H1 (cell line): ENCODE measurements at regions not wholly inside any gene's neighbourhood (a gene's known extent, or its start where the extent isn't known, plus 50 kb on each side); places are given as distances from the start of the nearest gene placed in this dataset.
"Not testable (repeated sequence)": the region's sequence is repeated elsewhere in the genome, so short reads cannot be mapped to it uniquely, and the experiment has no call there.

ENCODE experiments used
- CTCF ChIA-PET: fragments of 300-600 bp; sonication (Branson Sonifier 250); formaldehyde crosslinking; loops from one replicate; lab custom pipeline; 2021; ENCODE audit not compliant: partially characterized antibody; lab: Charles Lee
- POLR2A ChIA-PET: fragments of 300-600 bp; sonication (Branson Sonifier 250); formaldehyde crosslinking; loops from one replicate; lab custom pipeline; 2021; ENCODE audit warnings: inconsistent platforms; ENCODE audit not compliant: partially characterized antibody; lab: Charles Lee
- DNase-seq, 2 experiments: peaks; one replicate each; pipeline versions ENCODE4 v3.0.0 to v3.0.0-alpha.2; 2010 to 2022; ENCODE audit warnings: low spot score in 2 of 2, low read depth in 1 of 2, mixed read lengths in 1 of 2
- FAIRE-seq: peaks from 2 replicates; lab custom pipeline; 2011; peaks lifted over from hg19 to GRCh38; lab: Jason Lieb, UNC
- H2AFZ ChIP-seq: 2 replicates; pipeline ENCODE4 v1.8.1; 2012; ENCODE audit warnings: low read length, inconsistent platforms
- H2AK5ac ChIP-seq: 2 replicates; pipeline ENCODE4 v1.6.1; 2013; ENCODE audit warnings: low read depth, low read length
- H2BK120ac ChIP-seq: replicated peaks from 2 replicates; pipeline ENCODE3; 2013; ENCODE audit warnings: low read depth, low read length, inconsistent platforms
- H2BK12ac ChIP-seq: 2 replicates; pipeline ENCODE4 v1.6.1; 2013; ENCODE audit warnings: low read depth, low read length
- H2BK15ac ChIP-seq: 2 replicates; pipeline ENCODE4 v1.6.1; 2013; ENCODE audit warnings: low read length
- H2BK20ac ChIP-seq: 2 replicates; pipeline ENCODE4 v1.6.1; 2013; ENCODE audit warnings: low read length
- H2BK5ac ChIP-seq: 2 replicates; pipeline ENCODE4 v1.6.1; 2013; ENCODE audit warnings: low read depth, low read length
- H3K14ac ChIP-seq: 2 replicates; pipeline ENCODE4 v1.6.1; 2013; ENCODE audit warnings: inconsistent platforms; ENCODE audit not compliant: insufficient read length
- H3K18ac ChIP-seq: 2 replicates; pipeline ENCODE4 v1.6.1; 2013; ENCODE audit warnings: low read length; ENCODE audit errors: extremely low read depth
- H3K23ac ChIP-seq: 2 replicates; pipeline ENCODE4 v1.6.1; 2013; ENCODE audit warnings: inconsistent platforms; ENCODE audit not compliant: insufficient read length
- H3K23me2 ChIP-seq: 2 replicates; pipeline ENCODE4 v1.6.1; 2013; ENCODE audit warnings: low read depth, low read length
- H3K27ac ChIP-seq: 2 replicates; pipeline ENCODE4 v1.6.1; 2011; ENCODE audit warnings: low read depth, low read length, inconsistent platforms
- H3K27me3 ChIP-seq, 4 experiments: replicated peaks in 1 of 4; 1 replicate in 1 of 4; 2 replicates in 3 of 4; pipeline versions ENCODE4 v1.6.1 to v1.8.1; 2011 to 2013; ENCODE audit warnings: low read length in 3 of 4, mild to moderate bottlenecking in 3 of 4, inconsistent platforms in 2 of 4, mixed read lengths in 2 of 4, moderate library complexity in 1 of 4; ENCODE audit not compliant: control insufficient read depth in 3 of 4, insufficient read depth in 3 of 4; ENCODE audit errors: extremely low read depth in 1 of 4
- H3K36me3 ChIP-seq, 4 experiments: 2 replicates each; pipeline versions ENCODE4 v1.6.1 to v1.8.1; 2011 to 2013; ENCODE audit warnings: mild to moderate bottlenecking in 4 of 4, low read length in 3 of 4, moderate library complexity in 2 of 4, control low read depth in 1 of 4, inconsistent platforms in 1 of 4; ENCODE audit not compliant: insufficient read depth in 4 of 4, control insufficient read depth in 2 of 4
- H3K4ac ChIP-seq: replicated peaks from 2 replicates; pipeline ENCODE3; 2013; ENCODE audit warnings: low read length, low read depth, mixed read lengths, inconsistent platforms; ENCODE audit not compliant: insufficient read length
- H3K4me1 ChIP-seq, 4 experiments: replicated peaks in 1 of 4; 1 replicate in 1 of 4; 2 replicates in 3 of 4; pipeline versions ENCODE4 v1.6.1 to v1.8.1; 2011 to 2013; ENCODE audit warnings: low read length in 3 of 4, inconsistent platforms in 2 of 4, mixed read lengths in 1 of 4; ENCODE audit not compliant: insufficient read depth in 4 of 4, control insufficient read depth in 3 of 4
- H3K4me2 ChIP-seq, 2 experiments: 2 replicates each; pipeline versions ENCODE4 v1.6.1 to v1.8.1; 2011 to 2013; ENCODE audit warnings: low read depth in 2 of 2, low read length in 2 of 2, control low read depth in 1 of 2, inconsistent platforms in 1 of 2, mild to moderate bottlenecking in 1 of 2; ENCODE audit not compliant: insufficient read depth in 1 of 2
- H3K4me3 ChIP-seq, 4 experiments: fragments of 200-600, 300-600 bp in 1 of 4; sonication (generic), shearing (Covaris generic), sonication (Bioruptor Twin) in 1 of 4; 2 replicates each; pipeline versions ENCODE4 v1.5.1 to v1.8.1; 2011 to 2016; ENCODE audit warnings: low read length in 4 of 4, low read depth in 3 of 4, control low read depth in 2 of 4, inconsistent platforms in 2 of 4, mild to moderate bottlenecking in 2 of 4, mixed read lengths in 1 of 4, moderate library complexity in 1 of 4; ENCODE audit not compliant: insufficient read depth in 2 of 4; ENCODE audit errors: extremely low read depth in 1 of 4
- H3K56ac ChIP-seq: replicated peaks from 2 replicates; pipeline ENCODE3; 2013; ENCODE audit warnings: low read depth, mild to moderate bottlenecking, mixed read lengths, low read length, inconsistent platforms; ENCODE audit not compliant: insufficient read length
- H3K79me1 ChIP-seq: 2 replicates; pipeline ENCODE4 v1.6.1; 2013; ENCODE audit warnings: low read depth, low read length, control low read depth
- H3K79me2 ChIP-seq, 2 experiments: 2 replicates each; pipeline versions ENCODE4 v1.6.1 to v1.8.1; 2012 to 2013; ENCODE audit warnings: low read length in 2 of 2, mild to moderate bottlenecking in 2 of 2, inconsistent platforms in 1 of 2; ENCODE audit not compliant: insufficient read depth in 2 of 2, control insufficient read depth in 1 of 2
- H3K9ac ChIP-seq, 4 experiments: replicated peaks in 1 of 4; 1 replicate in 1 of 4; 2 replicates in 3 of 4; pipeline versions ENCODE4 v1.6.1 to v1.8.1; 2011 to 2013; ENCODE audit warnings: low read depth in 3 of 4, low read length in 3 of 4, control low read depth in 2 of 4, mild to moderate bottlenecking in 2 of 4, moderate library complexity in 2 of 4, inconsistent platforms in 1 of 4; ENCODE audit errors: extremely low read depth in 1 of 4
- H3K9me3 ChIP-seq, 2 experiments: 2 replicates each; pipeline versions ENCODE4 v1.6.1 to v1.8.1; 2012 to 2013; ENCODE audit warnings: mild to moderate bottlenecking in 2 of 2, moderate library complexity in 2 of 2, control low read depth in 1 of 2, inconsistent platforms in 1 of 2, low read depth in 1 of 2, low read length in 1 of 2, mixed read lengths in 1 of 2; ENCODE audit not compliant: insufficient read depth in 2 of 2
- H4K20me1 ChIP-seq, 2 experiments: replicated peaks in 1 of 2; 2 replicates each; pipeline versions ENCODE3 to v1.8.1; 2011 to 2013; ENCODE audit warnings: inconsistent platforms in 2 of 2, low read length in 2 of 2, mild to moderate bottlenecking in 1 of 2; ENCODE audit not compliant: insufficient read depth in 2 of 2, control insufficient read depth in 1 of 2
- H4K5ac ChIP-seq: 2 replicates; pipeline ENCODE4 v1.6.1; 2013; ENCODE audit warnings: low read length, low read depth, mixed read lengths, inconsistent platforms; ENCODE audit not compliant: insufficient read length
- H4K8ac ChIP-seq: 2 replicates; pipeline ENCODE4 v1.8.0; 2013; ENCODE audit warnings: mild to moderate bottlenecking, moderate library complexity, low read length, inconsistent platforms; ENCODE audit not compliant: insufficient read depth; ENCODE audit errors: extremely low read depth
- H4K91ac ChIP-seq: replicated peaks from 2 replicates; pipeline ENCODE3; 2013; ENCODE audit warnings: low read length, mixed read lengths, inconsistent platforms; ENCODE audit not compliant: insufficient read length
- WGBS, 2 experiments: shearing (Covaris generic) in 1 of 2; methylation state at CpG; one replicate each; pipeline versions ENCODE4 v1.1.6 to v1.1.7; 2013 to 2015; ENCODE audit warnings: low lambda C conversion rate in 2 of 2, mixed read lengths in 2 of 2, inconsistent platforms in 1 of 2, low coverage in 1 of 2, missing lambda C conversion rate in 1 of 2; ENCODE audit not compliant: insufficient replicate concordance in 2 of 2, insufficient coverage in 1 of 2, insufficient read length in 1 of 2; ENCODE audit errors: extremely low coverage in 1 of 2, missing lambda C conversion rate in 1 of 2; 5-methylcytosine and 5-hydroxymethylcytosine counted together

DNA sequence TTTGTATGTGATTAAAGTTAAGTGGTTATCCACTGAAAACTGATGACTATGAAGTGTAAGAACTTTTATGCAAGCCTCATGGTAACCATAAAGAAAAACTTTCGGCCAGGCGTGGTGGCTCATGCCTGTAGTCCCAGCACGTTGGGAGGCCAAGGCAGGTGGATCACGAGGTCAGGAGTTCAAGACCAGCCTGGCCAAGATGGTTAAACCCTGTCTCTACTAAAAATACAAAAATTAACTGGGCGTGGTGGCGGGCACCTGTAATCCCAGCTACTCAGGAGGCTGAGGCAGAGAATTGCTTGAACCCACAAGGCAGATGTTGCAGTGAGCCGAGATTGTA is 89.0 kb downstream of the TNFRSF13B start:
- H3K27me3 ChIP-seq, H3K4me3 ChIP-seq, H4K8ac ChIP-seq, H3K9ac ChIP-seq, DNase-seq, H3K79me1 ChIP-seq, H2BK20ac ChIP-seq, H2BK5ac ChIP-seq, H4K91ac ChIP-seq, H3K4me2 ChIP-seq, H3K23me2 ChIP-seq, H3K79me2 ChIP-seq, H3K56ac ChIP-seq, H3K36me3 ChIP-seq, H4K20me1 ChIP-seq, H3K4me1 ChIP-seq, H2BK12ac ChIP-seq, H3K14ac ChIP-seq, POLR2A ChIA-PET, H2BK15ac ChIP-seq, H3K27ac ChIP-seq, H4K5ac ChIP-seq, H3K9me3 ChIP-seq, FAIRE-seq, H2AK5ac ChIP-seq, H3K18ac ChIP-seq, H3K4ac ChIP-seq, H2AFZ ChIP-seq, H3K23ac ChIP-seq, H2BK120ac ChIP-seq: not testable (repeated sequence)
- WGBS, 2 experiments, result 85% methylated on average over 6 of the region's 7 CpGs; no CpG with 5 or more reads in 1 of the 2 experiments
- CTCF ChIA-PET, result interaction anchor here (1.6 kb wide), 1 partner anchor 21 kb away, joined by 3 read pairs; no protein-coding TSS in a partner anchor
